Stimulated activated CD8-positive, alpha-beta memory T cell treated with anti-CD3 and anti-CD28 coated beads, Interleukin-12 subunit alpha, Interleukin-12 subunit beta, amount 100 ng/mL, for 24 hours (primary cell): ENCODE measurements at regions not wholly inside any gene's neighbourhood (a gene's known extent, or its start where the extent isn't known, plus 50 kb on each side); places are given as distances from the start of the nearest gene placed in this dataset.

ENCODE experiments used
- DNase-seq: peaks from one replicate; pipeline ENCODE4 v3.0.0-alpha.2; 2020; ENCODE audit errors: extremely low read depth

GRCh38 chr4:19888587-19888986 is 363.1 kb upstream of the SLIT2 start:
- DNase-seq, result no peak

GRCh38 chr4:19883841-19884240 is 367.9 kb upstream of the SLIT2 start:
- DNase-seq, result no peak

- DNase-seq, result no peak
Measured at GRCh38 chr4:19880206-19880605, 371.5 kb upstream of the SLIT2 start.

GRCh38 chr4:19879330-19879729 is 372.4 kb upstream of the SLIT2 start:
- no peak for DNase-seq

GRCh38 chr4:19857991-19858390 is 393.7 kb upstream of the SLIT2 start:
- DNase-seq, result no peak

- no peak for DNase-seq
Measured at GRCh38 chr4:19857380-19857779, 394.3 kb upstream of the SLIT2 start.

GRCh38 chr4:19850909-19851308 is 400.8 kb upstream of the SLIT2 start:
- DNase-seq, result no peak

GRCh38 chr4:19844446-19844845 is 407.3 kb upstream of the SLIT2 start:
- no peak for DNase-seq

- DNase-seq, result no peak
Measured at GRCh38 chr4:19842471-19842870, 409.2 kb upstream of the SLIT2 start.

GRCh38 chr4:19838858-19839257 is 412.8 kb upstream of the SLIT2 start:
- no peak for DNase-seq

- DNase-seq, result no peak
Measured at GRCh38 chr4:19835429-19835828, 416.3 kb upstream of the SLIT2 start.

- DNase-seq, result no peak
Measured at GRCh38 chr4:19832411-19832810, 419.3 kb upstream of the SLIT2 start.

- no peak for DNase-seq
Measured at GRCh38 chr4:19831644-19832285, 419.9 kb upstream of the SLIT2 start.

GRCh38 chr4:19829101-19829500 is 422.6 kb upstream of the SLIT2 start:
- DNase-seq, result no peak

- no peak for DNase-seq
Measured at GRCh38 chr4:19823781-19824180, 427.9 kb upstream of the SLIT2 start.

- no peak for DNase-seq
Measured at GRCh38 chr4:19819737-19820136, 432.0 kb upstream of the SLIT2 start.

GRCh38 chr4:19809989-19810388 is 441.7 kb upstream of the SLIT2 start:
- DNase-seq, result no peak

- DNase-seq, result no peak
Measured at GRCh38 chr4:19807505-19807904, 444.2 kb upstream of the SLIT2 start.

- no peak for DNase-seq
Measured at GRCh38 chr4:19806865-19807264, 444.8 kb upstream of the SLIT2 start.

- DNase-seq, result no peak
Measured at GRCh38 chr4:19803406-19803805, 448.3 kb upstream of the SLIT2 start.

GRCh38 chr4:19793831-19794230 is 457.9 kb upstream of the SLIT2 start:
- no peak for DNase-seq

- no peak for DNase-seq
Measured at GRCh38 chr4:19791422-19792123, 460.1 kb upstream of the SLIT2 start.

- no peak for DNase-seq
Measured at GRCh38 chr4:19786616-19787015, 465.1 kb upstream of the SLIT2 start.
